Heart left ventricle (tissue), 16 donors: ENCODE measurements at regions not wholly inside any gene's neighbourhood (a gene's known extent, or its start where the extent isn't known, plus 50 kb on each side); places are given as distances from the start of the nearest gene placed in this dataset.

Experiments
- ATAC-seq, 4 donors: fragments of 200-7000 bp; cut with Tn5 transposase; one replicate each; pipeline ENCODE4 v1.9.1; 2020 to 2022; ENCODE audit warnings: moderate library complexity in 4 of 4, mild to moderate bottlenecking in 3 of 4, moderate number of reproducible peaks in 1 of 4
- DNase-seq, 5 donors: peaks; one replicate each; pipeline ENCODE4 v3.0.0-alpha.2; 2020
- H3K27ac ChIP-seq, 12 donors: fragments of 200-600 bp; sonication (generic) in 4 of 12; one replicate each; pipeline versions ENCODE4 v1.5.0 to v1.8.0; 2016 to 2022; ENCODE audit warnings: mild to moderate bottlenecking in 2 of 12
- H3K27me3 ChIP-seq, 9 donors: fragments of 200-600 bp; sonication (generic) in 2 of 9; one replicate each; pipeline versions ENCODE4 v1.5.1 to v1.8.0; 2016 to 2022; ENCODE audit warnings: mild to moderate bottlenecking in 3 of 9
- H3K36me3 ChIP-seq, 9 donors: fragments of 200-600 bp; sonication (generic) in 2 of 9; one replicate each; pipeline versions ENCODE4 v1.5.0 to v1.8.0; 2018 to 2022; ENCODE audit warnings: mild to moderate bottlenecking in 2 of 9
- H3K4me1 ChIP-seq, 12 donors: fragments of 200-600 bp; sonication (generic) in 4 of 12; one replicate each; pipeline versions ENCODE4 v1.5.0 to v1.8.0; 2016 to 2022; ENCODE audit warnings: mild to moderate bottlenecking in 3 of 12
- H3K4me3 ChIP-seq, 12 donors: fragments of 200-600 bp; sonication (generic) in 4 of 12; one replicate each; pipeline versions ENCODE4 v1.5.0 to v1.8.0; 2017 to 2022; ENCODE audit warnings: mild to moderate bottlenecking in 9 of 12, moderate library complexity in 4 of 12
- H3K9me3 ChIP-seq, 12 donors: fragments of 200-600 bp; sonication (generic) in 4 of 12; one replicate each; pipeline versions ENCODE4 v1.5.0 to v1.8.0; 2016 to 2022; ENCODE audit warnings: mild to moderate bottlenecking in 1 of 12
- POLR2A ChIP-seq, 2 donors: fragments of 450-650 bp; IDR thresholded peaks; one replicate each; pipeline ENCODE4 v1.6.1; 2017; ENCODE audit warnings: antibody characterized with exemption in 2 of 2, mild to moderate bottlenecking in 2 of 2, moderate library complexity in 2 of 2
- WGBS, 4 donors: extraction: QIAGEN DNeasy Blood & Tissue Kit in 2 of 4; methylation state at CpG; one replicate each; pipeline versions ENCODE4 v1.1.5 to v1.1.7; 2013 to 2018; 5-methylcytosine and 5-hydroxymethylcytosine counted together
- intact Hi-C, 10 donors: fragments of 100-400 bp; cut with DNase I; formaldehyde crosslinking; loops; one replicate each; pipeline versions ENCODE4 v1.11.1 to v1.14.2; 2022
- TF ChIP-seq, protein P1 (sequence below), 12 donors: fragments of 200-600 bp; sonication (generic) in 4 of 12; IDR thresholded peaks; one replicate each; pipeline versions ENCODE4 v1.5.0 to v1.8.0; 2018 to 2022; ENCODE audit warnings: antibody characterized with exemption in 12 of 12, mild to moderate bottlenecking in 5 of 12
- donor health status: ischemic (EF 13 %, LVEDD 7.1; RV severe dilation, severe dysfunction).
- donor health status: healthy with polysubstance abuse.
- donor health status: DM: no; HTN: yes; CAD: no.
- donor health status: DM: no; HTN: no; CAD: no.
- donor health status: ischemic (EF 25% LVEDD 6.9; RV normal size, moderate dysfunction).
- donor health status: ischemic (EF 25% LVEDD 5.7; RV mildly dilated, moderate dysfunction).
- donor health status: healthy.
- donor health status: DM: yes; HTN: yes; CAD: no.
- donor health status: ischemic (EF 35%, LVEDD 5.7; RV mildly dilated, moderate dysfunction).
- donor health status: nonischemic (EF 11% LVEDD 7.7; RV severe dilation, severe dysfunction).
- donor health status: DM: yes; HTN: yes; CAD: no.
- donor health status: PGD.
- donor health status: ischemic (EF 29% LVEDD 5.4; RV normal size, mild dysfunction).
- donor health status: nonischemic (EF 23%, LVEDD 6.1; RV moderate dilation, normal function).

GRCh38 chr7:82617156-82617555, 173.6 kb upstream of the CACNA2D1 start:
- Histone ChIP-seq H3K9me3 (no peaks in the 10 kb centered on the region), H3K27ac (no peak overlapping the region), H3K36me3 (no peaks in the 10 kb centered on the region), H3K4me1 (peaks cover 0 to 4% (median 0%) of the 10 kb centered on the region in 12 donors), H3K4me3 (no peak overlapping the region), H3K27me3 (no peaks in the 10 kb centered on the region)
- WGBS, 4 donors = 46 to 61% (median 54%) methylated on average over 1 of the region's 1 CpG
- TF ChIP-seq, protein P1, sequence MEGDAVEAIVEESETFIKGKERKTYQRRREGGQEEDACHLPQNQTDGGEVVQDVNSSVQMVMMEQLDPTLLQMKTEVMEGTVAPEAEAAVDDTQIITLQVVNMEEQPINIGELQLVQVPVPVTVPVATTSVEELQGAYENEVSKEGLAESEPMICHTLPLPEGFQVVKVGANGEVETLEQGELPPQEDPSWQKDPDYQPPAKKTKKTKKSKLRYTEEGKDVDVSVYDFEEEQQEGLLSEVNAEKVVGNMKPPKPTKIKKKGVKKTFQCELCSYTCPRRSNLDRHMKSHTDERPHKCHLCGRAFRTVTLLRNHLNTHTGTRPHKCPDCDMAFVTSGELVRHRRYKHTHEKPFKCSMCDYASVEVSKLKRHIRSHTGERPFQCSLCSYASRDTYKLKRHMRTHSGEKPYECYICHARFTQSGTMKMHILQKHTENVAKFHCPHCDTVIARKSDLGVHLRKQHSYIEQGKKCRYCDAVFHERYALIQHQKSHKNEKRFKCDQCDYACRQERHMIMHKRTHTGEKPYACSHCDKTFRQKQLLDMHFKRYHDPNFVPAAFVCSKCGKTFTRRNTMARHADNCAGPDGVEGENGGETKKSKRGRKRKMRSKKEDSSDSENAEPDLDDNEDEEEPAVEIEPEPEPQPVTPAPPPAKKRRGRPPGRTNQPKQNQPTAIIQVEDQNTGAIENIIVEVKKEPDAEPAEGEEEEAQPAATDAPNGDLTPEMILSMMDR (IDR thresholded peaks at IDR 0.05) = no peak
- TF ChIP-seq POLR2A (IDR thresholded peaks at IDR 0.05) = no peak
- intact Hi-C loops = loop anchor here in 1 of 10 donors (10.0 kb wide), 1 partner anchor 108 kb away; no protein-coding TSS in a partner anchor
- no peak for ATAC-seq
- no peak for DNase-seq

DNA sequence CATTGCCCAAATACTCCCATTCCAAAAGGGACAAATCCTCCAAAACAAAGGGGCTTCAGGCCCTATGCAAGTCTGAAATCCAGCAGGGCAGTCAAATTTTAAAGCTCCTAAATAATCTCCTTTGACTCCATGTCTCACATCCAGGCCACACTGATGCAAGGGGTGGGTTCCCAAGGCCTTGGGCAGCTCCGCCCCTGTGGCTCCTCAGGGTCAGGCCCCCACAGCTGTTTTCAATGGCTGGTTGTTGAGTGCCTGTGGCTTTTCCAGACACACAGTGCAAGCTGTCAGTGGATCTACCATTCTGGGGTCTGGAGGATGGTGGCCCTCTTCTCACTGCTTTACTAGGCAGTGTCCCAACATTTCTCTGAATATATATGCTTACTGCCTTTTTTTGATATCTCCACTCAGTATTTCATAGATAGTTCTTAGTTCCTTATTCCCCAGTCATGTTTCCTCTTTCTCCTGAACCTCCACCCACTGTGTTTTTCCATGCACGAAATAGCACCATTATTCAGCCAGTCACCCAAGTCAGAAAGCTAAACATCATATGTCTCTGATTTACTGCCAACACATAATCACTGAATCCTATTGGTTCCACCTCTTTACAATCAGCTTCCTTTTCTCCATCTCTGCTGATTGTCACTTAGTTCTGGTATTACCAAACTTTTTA, 172.6 kb upstream of the CACNA2D1 start:
- no peaks in the 10 kb centered on the region for H3K36me3 ChIP-seq
- intact Hi-C loops = loop anchor here in 1 of 10 donors (10.0 kb wide), 1 partner anchor 109 kb away; no protein-coding TSS in a partner anchor
- H3K9me3 ChIP-seq = no peaks in the 10 kb centered on the region
- TF ChIP-seq, protein P1 (IDR thresholded peaks at IDR 0.05) = no peak
- no peak for TF ChIP-seq POLR2A (IDR thresholded peaks at IDR 0.05)
- ATAC-seq (peak in 2 of 4 donors; percentile 16 to 46), DNase-seq (no peak)
- H3K4me3 ChIP-seq = no peak overlapping the region
- WGBS, 4 donors = 70 to 81% (median 74%) methylated on average over 2 of the region's 2 CpGs
- peaks cover 0 to 4% (median 0%) of the 10 kb centered on the region in 12 donors for H3K4me1 ChIP-seq
- no peaks in the 10 kb centered on the region for H3K27me3 ChIP-seq
- peak overlapping the region in 1 of 12 donors; percentile 69 for H3K27ac ChIP-seq

- H3K27ac ChIP-seq = peak overlapping the region in 1 of 12 donors; percentile 69
- no peaks in the 10 kb centered on the region for H3K27me3 ChIP-seq
- no peak overlapping the region for H3K4me3 ChIP-seq
- intact Hi-C loops = loop anchor here in 1 of 10 donors (10.0 kb wide), 1 partner anchor 109 kb away; no protein-coding TSS in a partner anchor
- 60 to 67% (median 64%) methylated on average over 3 of the region's 3 CpGs for WGBS, 4 donors
- no peaks in the 10 kb centered on the region for H3K36me3 ChIP-seq
- ATAC-seq (peak in 1 of 4 donors; percentile 29), DNase-seq (no peak)
- peaks cover 0 to 4% (median 0%) of the 10 kb centered on the region in 12 donors for H3K4me1 ChIP-seq
- H3K9me3 ChIP-seq = no peaks in the 10 kb centered on the region
- no peak for TF ChIP-seq POLR2A (IDR thresholded peaks at IDR 0.05)
- TF ChIP-seq, protein P1 (IDR thresholded peaks at IDR 0.05) = no peak
Observed at GRCh38 chr7:82615527-82615926, 171.9 kb upstream of the CACNA2D1 start.

- DNase-seq (no peak), ATAC-seq (no peak)
- Histone ChIP-seq H3K9me3 (no peaks in the 10 kb centered on the region), H3K27me3 (no peaks in the 10 kb centered on the region), H3K4me1 (no peaks in the 10 kb centered on the region), H3K27ac (no peak overlapping the region), H3K36me3 (no peaks in the 10 kb centered on the region), H3K4me3 (no peak overlapping the region)
- intact Hi-C loops = loop anchor here in 6 of 10 donors (5.0 to 10.0 kb wide), 4 partner anchors 115 to 1125 kb away; no protein-coding TSS in a partner anchor
- no peak for TF ChIP-seq POLR2A (IDR thresholded peaks at IDR 0.05)
- TF ChIP-seq, protein P1 (IDR thresholded peaks at IDR 0.05) = no peak
Observed at GRCh38 chr7:82609746-82610145, 166.2 kb upstream of the CACNA2D1 start.
